ENCODE measurements at regions not wholly inside any gene's neighbourhood (a gene's known extent, or its start where the extent isn't known, plus 50 kb on each side); places are given as distances from the start of the nearest gene placed in this dataset.

- TF ChIP-seq CHD2 (IDR thresholded peaks at IDR 0.05; ENCODE audit: low read length) (no peak), POLR2AphosphoS5 (IDR thresholded peaks at IDR 0.05; ENCODE audit: low read depth, low read length) (no peak), CEBPB (IDR thresholded peaks at IDR 0.05; ENCODE audit: low read depth, low read length) (no peak), TAF1 (IDR thresholded peaks at IDR 0.05; ENCODE audit: low read depth, low read length) (no peak), CBX5 (IDR thresholded peaks at IDR 0.05; ENCODE audit: low read depth, low read length) (no peak), TAF7 (optimal IDR thresholded peaks at IDR 0.05; ENCODE audit: borderline replicate concordance, low read depth, low read length) (no peak), BACH1 (IDR thresholded peaks at IDR 0.05; ENCODE audit: low read length) (no peak), HDAC2 (IDR thresholded peaks at IDR 0.05; ENCODE audit: borderline replicate concordance in 1 of 2, low read depth in 2 of 2, low read length in 2 of 2) (no peak), EZH2 (IDR thresholded peaks at IDR 0.05; ENCODE audit: low read depth, low read length, severe bottlenecking) (no peak), YY1 (IDR thresholded peaks at IDR 0.05; ENCODE audit: low read depth, low read length) (no peak)
- TF ChIP-seq, protein P1, sequence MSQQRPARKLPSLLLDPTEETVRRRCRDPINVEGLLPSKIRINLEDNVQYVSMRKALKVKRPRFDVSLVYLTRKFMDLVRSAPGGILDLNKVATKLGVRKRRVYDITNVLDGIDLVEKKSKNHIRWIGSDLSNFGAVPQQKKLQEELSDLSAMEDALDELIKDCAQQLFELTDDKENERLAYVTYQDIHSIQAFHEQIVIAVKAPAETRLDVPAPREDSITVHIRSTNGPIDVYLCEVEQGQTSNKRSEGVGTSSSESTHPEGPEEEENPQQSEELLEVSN (IDR thresholded peaks at IDR 0.05), result no peak
- TF ChIP-seq, protein P2, sequence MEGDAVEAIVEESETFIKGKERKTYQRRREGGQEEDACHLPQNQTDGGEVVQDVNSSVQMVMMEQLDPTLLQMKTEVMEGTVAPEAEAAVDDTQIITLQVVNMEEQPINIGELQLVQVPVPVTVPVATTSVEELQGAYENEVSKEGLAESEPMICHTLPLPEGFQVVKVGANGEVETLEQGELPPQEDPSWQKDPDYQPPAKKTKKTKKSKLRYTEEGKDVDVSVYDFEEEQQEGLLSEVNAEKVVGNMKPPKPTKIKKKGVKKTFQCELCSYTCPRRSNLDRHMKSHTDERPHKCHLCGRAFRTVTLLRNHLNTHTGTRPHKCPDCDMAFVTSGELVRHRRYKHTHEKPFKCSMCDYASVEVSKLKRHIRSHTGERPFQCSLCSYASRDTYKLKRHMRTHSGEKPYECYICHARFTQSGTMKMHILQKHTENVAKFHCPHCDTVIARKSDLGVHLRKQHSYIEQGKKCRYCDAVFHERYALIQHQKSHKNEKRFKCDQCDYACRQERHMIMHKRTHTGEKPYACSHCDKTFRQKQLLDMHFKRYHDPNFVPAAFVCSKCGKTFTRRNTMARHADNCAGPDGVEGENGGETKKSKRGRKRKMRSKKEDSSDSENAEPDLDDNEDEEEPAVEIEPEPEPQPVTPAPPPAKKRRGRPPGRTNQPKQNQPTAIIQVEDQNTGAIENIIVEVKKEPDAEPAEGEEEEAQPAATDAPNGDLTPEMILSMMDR (IDR thresholded peaks at IDR 0.05; ENCODE audit: control extremely low read depth in 1 of 3, insufficient read depth in 1 of 3, low read depth in 1 of 3, low read length in 3 of 3), result no peak
Observed at GRCh38 chr12:127158385-127159061, 1108.4 kb upstream of the TMEM132C start.
